ENCODE measurements at regions not wholly inside any gene's neighbourhood (a gene's known extent, or its start where the extent isn't known, plus 50 kb on each side); places are given as distances from the start of the nearest gene placed in this dataset.

DNA sequence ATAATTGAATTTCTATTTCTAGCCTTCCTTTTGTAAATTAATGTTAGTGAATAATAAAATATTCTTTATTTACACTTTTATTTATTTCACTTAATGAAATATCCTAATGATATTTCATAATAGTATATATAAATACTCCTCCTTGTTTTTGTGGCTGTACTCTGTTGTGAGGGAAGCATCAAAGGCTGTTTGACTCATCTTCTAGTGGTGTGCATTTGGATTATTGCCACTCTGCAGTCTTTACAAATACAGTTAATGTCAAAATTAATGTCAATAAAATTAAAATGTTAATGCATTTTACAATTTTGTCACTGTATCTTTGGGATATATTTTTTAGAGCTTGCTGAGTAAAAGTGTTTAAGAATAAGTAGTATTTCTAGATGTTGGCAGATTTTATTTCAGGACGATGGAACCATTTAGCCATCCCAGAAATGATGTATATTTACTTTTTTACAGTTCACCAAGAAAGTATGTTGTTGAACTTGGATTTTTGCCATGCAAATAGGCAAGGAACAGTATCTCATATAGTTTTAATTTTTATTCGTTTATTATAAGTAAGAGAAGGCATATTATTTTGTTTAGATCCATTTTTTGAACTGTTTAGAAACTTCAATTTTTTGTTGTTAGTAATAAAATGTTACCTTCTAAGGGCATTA is 281.2 kb upstream of the SLITRK6 start:
- in situ Hi-C loops (cut with HindIII; ENCODE audit: low sequenced_read_pairs), result no loop called here
- TF ChIP-seq, protein P1, sequence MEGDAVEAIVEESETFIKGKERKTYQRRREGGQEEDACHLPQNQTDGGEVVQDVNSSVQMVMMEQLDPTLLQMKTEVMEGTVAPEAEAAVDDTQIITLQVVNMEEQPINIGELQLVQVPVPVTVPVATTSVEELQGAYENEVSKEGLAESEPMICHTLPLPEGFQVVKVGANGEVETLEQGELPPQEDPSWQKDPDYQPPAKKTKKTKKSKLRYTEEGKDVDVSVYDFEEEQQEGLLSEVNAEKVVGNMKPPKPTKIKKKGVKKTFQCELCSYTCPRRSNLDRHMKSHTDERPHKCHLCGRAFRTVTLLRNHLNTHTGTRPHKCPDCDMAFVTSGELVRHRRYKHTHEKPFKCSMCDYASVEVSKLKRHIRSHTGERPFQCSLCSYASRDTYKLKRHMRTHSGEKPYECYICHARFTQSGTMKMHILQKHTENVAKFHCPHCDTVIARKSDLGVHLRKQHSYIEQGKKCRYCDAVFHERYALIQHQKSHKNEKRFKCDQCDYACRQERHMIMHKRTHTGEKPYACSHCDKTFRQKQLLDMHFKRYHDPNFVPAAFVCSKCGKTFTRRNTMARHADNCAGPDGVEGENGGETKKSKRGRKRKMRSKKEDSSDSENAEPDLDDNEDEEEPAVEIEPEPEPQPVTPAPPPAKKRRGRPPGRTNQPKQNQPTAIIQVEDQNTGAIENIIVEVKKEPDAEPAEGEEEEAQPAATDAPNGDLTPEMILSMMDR (IDR thresholded peaks at IDR 0.05; ENCODE audit: low read depth, low read length, missing control alignments), result no peak
- H3K4me3 ChIP-seq (ENCODE audit: low read depth, low read length), result no peak overlapping the region
- DNase-seq (ENCODE audit: low read depth), result no peak

DNA sequence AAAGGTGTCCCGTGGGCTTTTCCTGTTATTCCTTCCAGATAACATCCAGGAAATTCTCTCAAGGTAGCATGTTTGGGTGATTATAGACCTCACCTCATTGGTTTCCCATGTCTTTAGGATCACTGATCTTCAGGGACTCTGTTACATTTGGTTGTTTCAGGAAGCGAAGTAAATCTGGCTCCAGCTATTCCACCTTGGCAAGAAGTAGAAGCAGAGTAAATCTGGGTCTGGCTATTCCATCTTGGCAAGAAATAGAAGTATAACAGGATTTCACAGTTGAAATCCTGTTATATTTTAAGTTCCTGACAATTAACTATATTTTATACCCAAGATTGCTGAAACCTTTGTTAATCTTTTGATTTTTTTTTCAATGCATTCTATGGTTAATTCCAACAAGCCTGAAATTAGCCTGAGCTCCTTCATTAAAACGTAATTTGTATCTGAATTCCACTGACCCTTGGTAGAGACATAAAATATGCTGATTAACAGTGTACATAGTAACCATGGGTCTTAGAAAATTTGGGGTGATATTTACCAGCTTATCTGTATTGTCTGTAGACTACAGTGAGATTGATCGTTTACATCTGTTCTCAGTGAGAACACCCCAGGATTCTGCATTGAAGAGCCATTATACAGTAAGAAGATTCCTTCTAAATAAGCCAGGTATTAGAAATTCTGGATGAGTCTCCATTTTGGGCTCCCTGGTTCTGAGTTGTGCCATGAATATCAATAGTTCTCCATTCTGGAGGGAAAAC is 267.6 kb upstream of the SLITRK6 start:
- no peak for DNase-seq (ENCODE audit: low read depth)
- in situ Hi-C loops (cut with HindIII; ENCODE audit: low sequenced_read_pairs), result no loop called here
- TF ChIP-seq, protein P1 (IDR thresholded peaks at IDR 0.05; ENCODE audit: low read depth, low read length, missing control alignments), result no peak
- no peak overlapping the region for H3K4me3 ChIP-seq (ENCODE audit: low read depth, low read length)

DNA sequence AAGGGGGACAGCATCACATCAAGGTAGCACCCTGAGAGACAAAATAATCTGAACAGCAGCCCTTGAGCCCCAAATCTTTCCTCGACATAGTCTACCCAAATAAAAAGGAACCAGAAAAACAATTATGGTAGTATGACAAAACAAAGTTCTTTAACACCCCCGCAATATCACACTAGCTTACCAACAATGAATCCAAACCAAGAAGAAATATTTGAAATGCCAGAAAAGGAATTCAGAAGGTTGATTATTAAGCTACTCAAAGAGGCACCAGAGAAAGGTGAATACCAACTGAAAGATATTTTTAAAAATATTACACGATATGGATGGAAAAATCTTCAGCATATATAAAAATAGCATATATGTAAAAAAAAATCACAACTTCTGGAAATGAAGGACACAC is 252.9 kb upstream of the SLITRK6 start:
- TF ChIP-seq, protein P1 (IDR thresholded peaks at IDR 0.05; ENCODE audit: low read depth, low read length, missing control alignments), result no peak
- no peak for DNase-seq (ENCODE audit: low read depth)
- in situ Hi-C loops (cut with HindIII; ENCODE audit: low sequenced_read_pairs), result no loop called here

DNA sequence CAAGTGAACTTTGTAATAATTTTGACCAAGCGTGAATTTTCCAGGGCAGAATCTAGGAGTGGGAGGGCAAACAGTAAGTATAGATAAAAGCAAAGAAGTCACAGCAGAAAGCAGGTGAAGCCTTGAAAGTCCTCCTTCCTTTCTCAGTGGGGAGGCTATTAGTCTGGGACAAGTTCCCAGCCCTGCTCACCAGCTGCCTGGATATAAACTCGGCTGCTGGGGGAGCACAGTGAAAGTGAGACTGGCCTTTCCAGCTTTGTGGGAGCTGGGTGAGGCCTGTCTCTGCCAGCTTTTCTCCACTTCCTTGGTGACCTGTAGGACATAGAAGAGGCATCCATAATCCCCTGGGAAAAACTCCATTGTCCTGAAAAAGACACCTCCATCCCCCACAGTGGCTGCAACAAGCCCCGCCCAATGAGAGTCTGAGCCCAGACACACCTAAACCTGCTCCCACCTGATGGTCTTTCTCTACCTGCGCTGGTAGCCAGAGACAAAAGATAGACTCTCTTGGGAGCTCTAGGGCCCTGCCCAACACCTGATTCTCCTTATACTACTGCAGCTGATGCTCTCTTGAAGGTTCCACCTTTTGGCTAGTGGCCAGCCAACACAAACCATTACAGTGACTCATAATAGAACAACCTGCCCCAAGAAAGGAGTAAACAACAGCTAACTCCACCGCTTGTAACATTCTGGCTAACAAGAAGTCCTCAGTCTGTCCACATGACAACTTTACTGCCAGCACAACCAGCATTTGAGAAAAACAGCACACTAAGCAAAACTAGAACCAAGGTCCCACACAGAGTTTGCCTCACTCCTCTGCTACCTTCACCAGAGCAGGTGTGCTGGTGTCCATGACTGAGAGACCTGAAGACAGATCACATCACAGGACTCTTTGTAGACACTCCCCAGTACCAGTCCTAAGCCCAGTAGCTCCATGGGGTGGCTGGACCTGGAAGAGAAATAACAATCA is 252.2 kb upstream of the SLITRK6 start:
- in situ Hi-C loops (cut with HindIII; ENCODE audit: low sequenced_read_pairs), result no loop called here
- no peak overlapping the region for H3K4me3 ChIP-seq (ENCODE audit: low read depth, low read length)
- DNase-seq (ENCODE audit: low read depth), result peak; percentile 38
- TF ChIP-seq, protein P1 (IDR thresholded peaks at IDR 0.05; ENCODE audit: low read depth, low read length, missing control alignments), result no peak

More for the DNA sequence above, 252.9 kb upstream of the SLITRK6 start:
- H3K4me3 ChIP-seq (ENCODE audit: low read depth, low read length), result no peak overlapping the region

DNA sequence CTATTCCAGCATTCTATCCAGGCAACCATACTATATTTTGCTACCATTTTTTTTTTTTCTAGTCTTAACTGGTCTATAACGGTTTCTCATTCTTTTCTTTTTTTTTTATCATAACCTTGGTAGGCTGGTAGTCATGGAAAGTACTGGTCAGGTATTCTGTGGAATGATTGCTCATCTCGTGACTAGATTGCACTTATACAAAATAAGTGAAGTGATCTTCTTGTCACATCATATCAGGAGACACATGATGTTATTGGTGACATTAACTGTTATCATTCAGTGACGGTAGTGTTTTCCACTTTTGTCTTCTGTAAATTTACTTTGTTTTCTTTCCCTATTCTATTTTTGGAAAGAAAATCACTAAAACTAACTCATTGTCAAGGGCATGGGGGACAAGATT is 239.3 kb upstream of the SLITRK6 start:
- in situ Hi-C loops (cut with HindIII; ENCODE audit: low sequenced_read_pairs), result no loop called here
- TF ChIP-seq, protein P1 (IDR thresholded peaks at IDR 0.05; ENCODE audit: low read depth, low read length, missing control alignments), result no peak
- no peak for DNase-seq (ENCODE audit: low read depth)
- no peak overlapping the region for H3K4me3 ChIP-seq (ENCODE audit: low read depth, low read length)

DNA sequence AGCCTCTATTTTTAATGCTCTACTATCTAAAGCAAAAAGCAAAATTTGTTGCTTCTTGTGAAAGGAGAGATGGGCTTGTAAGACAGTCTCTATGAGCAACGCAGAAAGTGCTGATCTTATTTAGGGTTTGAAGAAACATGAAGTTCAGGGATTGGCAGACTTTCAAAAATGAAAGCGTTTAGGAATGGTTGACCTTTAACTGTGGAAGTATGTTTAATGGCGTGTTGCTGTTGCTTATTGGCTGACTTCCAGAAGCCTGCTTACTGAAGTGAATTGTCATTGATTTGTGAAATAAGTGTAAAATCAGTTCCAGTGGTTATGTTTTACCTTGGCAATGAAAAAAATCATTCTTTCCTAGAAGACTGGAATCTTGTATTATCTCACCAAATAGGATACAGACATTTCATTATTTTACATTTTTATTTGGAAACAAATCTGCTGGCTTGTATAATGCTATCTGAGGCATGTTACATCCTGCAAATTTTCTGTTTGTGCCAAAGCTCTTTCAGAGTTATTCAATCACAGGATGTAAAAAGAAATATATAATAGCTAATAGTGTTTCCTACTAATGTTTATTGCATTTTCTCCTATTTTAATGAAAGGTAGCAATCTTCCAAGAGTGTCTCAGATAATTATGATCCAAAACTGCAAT is 221.3 kb upstream of the SLITRK6 start:
- peak; percentile 98 for DNase-seq (ENCODE audit: low read depth)
- H3K4me3 ChIP-seq (ENCODE audit: low read depth, low read length), result no peak overlapping the region
- TF ChIP-seq, protein P1 (IDR thresholded peaks at IDR 0.05; ENCODE audit: low read depth, low read length, missing control alignments), result no peak
- in situ Hi-C loops (cut with HindIII; ENCODE audit: low sequenced_read_pairs), result no loop called here

Data from astrocyte of the cerebellum (primary cell).